ENCODE measurements at regions not wholly inside any gene's neighbourhood (a gene's known extent, or its start where the extent isn't known, plus 50 kb on each side); places are given as distances from the start of the nearest gene placed in this dataset.
A peak's percentile ranks its signal among the peaks of the same experiment; 100 is the strongest.

- DNase-seq, result no peak
- H3K36me3 Mint-ChIP-seq (ENCODE audit: low read depth), result no peaks in the 10 kb centered on the region
- H3K27me3 Mint-ChIP-seq (ENCODE audit: low read depth, poor library complexity), result peaks cover 2% of the 10 kb centered on the region
- no peak overlapping the region for H3K27ac Mint-ChIP-seq
- no peak for TF ChIP-seq CTCF (IDR thresholded peaks at IDR 0.05)
- no peak overlapping the region for H3K4me3 Mint-ChIP-seq
- peaks cover 16% of the 10 kb centered on the region for H3K9me3 Mint-ChIP-seq
- peaks cover 8% of the 10 kb centered on the region for H3K4me1 Mint-ChIP-seq
Observed at GRCh38 chr4:57554556-57555092, 444.4 kb upstream of the IGFBP7 start.

- H3K4me1 Mint-ChIP-seq, result peaks cover 8% of the 10 kb centered on the region
- peaks cover 13% of the 10 kb centered on the region for H3K9me3 Mint-ChIP-seq
- no peak for DNase-seq
- no peaks in the 10 kb centered on the region for H3K36me3 Mint-ChIP-seq (ENCODE audit: low read depth)
- peaks cover 2% of the 10 kb centered on the region for H3K27me3 Mint-ChIP-seq (ENCODE audit: low read depth, poor library complexity)
- H3K4me3 Mint-ChIP-seq, result no peak overlapping the region
- TF ChIP-seq CTCF (IDR thresholded peaks at IDR 0.05), result no peak
- no peak overlapping the region for H3K27ac Mint-ChIP-seq
Observed at GRCh38 chr4:57553728-57554127, 443.5 kb upstream of the IGFBP7 start.

- H3K4me3 Mint-ChIP-seq, result no peak overlapping the region
- peak; percentile 12 for DNase-seq
- peaks cover 6% of the 10 kb centered on the region for H3K9me3 Mint-ChIP-seq
- H3K27me3 Mint-ChIP-seq (ENCODE audit: low read depth, poor library complexity), result peaks cover 6% of the 10 kb centered on the region
- peaks cover 8% of the 10 kb centered on the region for H3K4me1 Mint-ChIP-seq
- no peak overlapping the region for H3K27ac Mint-ChIP-seq
- TF ChIP-seq CTCF (IDR thresholded peaks at IDR 0.05), result no peak
- no peaks in the 10 kb centered on the region for H3K36me3 Mint-ChIP-seq (ENCODE audit: low read depth)
Observed at GRCh38 chr4:57550198-57550597, 440.0 kb upstream of the IGFBP7 start.

GRCh38 chr4:57548856-57549255 lies 438.7 kb upstream of the IGFBP7 start:
- Mint-ChIP-seq H3K27me3 (ENCODE audit: low read depth, poor library complexity) (peaks cover 6% of the 10 kb centered on the region), H3K4me3 (no peak overlapping the region), H3K4me1 (peaks cover 8% of the 10 kb centered on the region), H3K36me3 (ENCODE audit: low read depth) (no peaks in the 10 kb centered on the region), H3K27ac (no peak overlapping the region), H3K9me3 (no peaks in the 10 kb centered on the region)
- DNase-seq, result no peak
- TF ChIP-seq CTCF (IDR thresholded peaks at IDR 0.05), result no peak

GRCh38 chr4:57544811-57545654 lies 434.8 kb upstream of the IGFBP7 start:
- no peak for TF ChIP-seq CTCF (IDR thresholded peaks at IDR 0.05)
- Mint-ChIP-seq H3K4me3 (no peak overlapping the region), H3K4me1 (peaks cover 2% of the 10 kb centered on the region), H3K9me3 (no peaks in the 10 kb centered on the region), H3K27ac (no peak overlapping the region), H3K27me3 (ENCODE audit: low read depth, poor library complexity) (peaks cover 14% of the 10 kb centered on the region), H3K36me3 (ENCODE audit: low read depth) (no peaks in the 10 kb centered on the region)
- no peak for DNase-seq
